B cell (primary cell): ENCODE measurements at regions not wholly inside any gene's neighbourhood (a gene's known extent, or its start where the extent isn't known, plus 50 kb on each side); places are given as distances from the start of the nearest gene placed in this dataset.

Source experiments
- ATAC-seq: fragments of 200-7000 bp; cut with Tn5 transposase; one replicate; pipeline ENCODE4 v1.10.0; 2021; ENCODE audit warnings: low read depth, mild to moderate bottlenecking, moderate number of reproducible peaks, moderate library complexity
- CTCF ChIA-PET: fragments of 350-600 bp; sonication (Branson Sonifier 250); formaldehyde crosslinking; loops from one replicate; lab custom pipeline; 2021; ENCODE audit warnings: antibody characterized with exemption, inconsistent platforms; lab: Charles Lee
- POLR2A ChIA-PET: fragments of 350-600 bp; sonication (Branson Sonifier 250); formaldehyde crosslinking; loops from one replicate; lab custom pipeline; 2021; ENCODE audit warnings: antibody characterized with exemption; lab: Charles Lee
- DNase-seq: peaks from one replicate; pipeline ENCODE4 v3.0.0; 2013
- H2AFZ ChIP-seq: 2 replicates; pipeline ENCODE4 v1.6.1; 2012; ENCODE audit warnings: mild to moderate bottlenecking, low read depth, low read length; ENCODE audit not compliant: insufficient read depth, poor library complexity, severe bottlenecking
- H3K27ac ChIP-seq, 2 donors: 1 replicate in 1 of 2; 2 replicates in 1 of 2; pipeline ENCODE4 v1.5.1; 2012 to 2013; ENCODE audit warnings: low read length in 2 of 2, mild to moderate bottlenecking in 2 of 2, moderate library complexity in 1 of 2
- H3K27me3 ChIP-seq, 4 experiments: fragments of 200-600 bp in 1 of 4; sonication (generic) in 1 of 4; replicated peaks in 1 of 4; 1 replicate in 2 of 4; 2 replicates in 2 of 4; pipeline versions ENCODE4 v1.6.1 to v1.7.0; 2013 to 2016; ENCODE audit warnings: low read length in 3 of 4, mild to moderate bottlenecking in 2 of 4, mixed read lengths in 1 of 4, moderate library complexity in 1 of 4; ENCODE audit not compliant: insufficient read depth in 4 of 4, control insufficient read depth in 3 of 4; ENCODE audit errors: control extremely low read depth in 1 of 4
- H3K36me3 ChIP-seq, 2 experiments: replicated peaks in 1 of 2; 1 replicate in 1 of 2; 2 replicates in 1 of 2; pipeline versions ENCODE4 v1.6.1 to v1.7.1; 2013; ENCODE audit warnings: low read length in 1 of 2; ENCODE audit not compliant: insufficient read depth in 2 of 2, control insufficient read depth in 1 of 2; ENCODE audit errors: control extremely low read depth in 1 of 2, extremely low read depth in 1 of 2
- H3K4me1 ChIP-seq, 2 donors: fragments of 200-600 bp in 1 of 2; sonication (generic) in 1 of 2; 1 replicate in 1 of 2; 2 replicates in 1 of 2; pipeline versions ENCODE4 v1.5.1 to v1.6.1; 2013 to 2017; ENCODE audit warnings: low read length in 2 of 2; ENCODE audit not compliant: control insufficient read depth in 2 of 2, insufficient read depth in 2 of 2
- H3K4me2 ChIP-seq: replicated peaks from 2 replicates; pipeline ENCODE3; 2012; ENCODE audit warnings: mild to moderate bottlenecking, low read depth, low read length; ENCODE audit not compliant: poor library complexity, severe bottlenecking
- H3K4me3 ChIP-seq, 5 experiments: fragments of 200-600 bp in 1 of 5; sonication (generic) in 1 of 5; 1 replicate in 3 of 5; 2 replicates in 2 of 5; pipeline versions ENCODE4 v1.5.1 to v1.7.0; 2011 to 2016; ENCODE audit warnings: low read length in 4 of 5, mild to moderate bottlenecking in 4 of 5, low read depth in 2 of 5, control low read depth in 1 of 5, moderate library complexity in 1 of 5; ENCODE audit not compliant: insufficient read depth in 1 of 5; ENCODE audit errors: control extremely low read depth in 1 of 5, extremely low read depth in 1 of 5
- H3K79me2 ChIP-seq: fragments of 200-600 bp; sonication (generic); one replicate; pipeline ENCODE4 v1.6.0; 2016; ENCODE audit warnings: low read length; ENCODE audit not compliant: control insufficient read depth, insufficient read depth
- H3K9ac ChIP-seq: fragments of 200-600 bp; sonication (generic); 2 replicates; pipeline ENCODE4 v1.6.1; 2017; ENCODE audit warnings: mild to moderate bottlenecking, low read length, moderate library complexity
- H3K9me3 ChIP-seq, 3 donors: one replicate each; pipeline versions ENCODE4 v1.6.1 to v1.7.1; 2013; ENCODE audit warnings: low read length in 2 of 3; ENCODE audit not compliant: control insufficient read depth in 2 of 3, insufficient read depth in 1 of 3; ENCODE audit errors: control extremely low read depth in 1 of 3
- H4K20me1 ChIP-seq: 2 replicates; pipeline ENCODE4 v1.6.0; 2012; ENCODE audit warnings: mild to moderate bottlenecking, low read length; ENCODE audit not compliant: insufficient read depth, control insufficient read depth, poor library complexity, severe bottlenecking
- H3K27ac Mint-ChIP-seq: one replicate; pipeline ENCODE4 v1.8.0; 2021; ENCODE audit warnings: mixed read lengths
- H3K27me3 Mint-ChIP-seq: one replicate; pipeline ENCODE4 v1.8.0; 2021; ENCODE audit warnings: mixed read lengths
- H3K4me1 Mint-ChIP-seq: one replicate; pipeline ENCODE4 v1.8.0; 2021; ENCODE audit warnings: mixed read lengths
- H3K4me3 Mint-ChIP-seq: one replicate; pipeline ENCODE4 v1.8.0; 2021; ENCODE audit warnings: mixed read lengths
- H3K9me3 Mint-ChIP-seq: one replicate; pipeline ENCODE4 v1.8.0; 2022; ENCODE audit warnings: mixed read lengths; ENCODE audit not compliant: insufficient read depth
- EZH2 ChIP-seq: IDR thresholded peaks from 2 replicates; pipeline ENCODE4 v1.6.1; 2012; ENCODE audit warnings: borderline replicate concordance, low read depth, mild to moderate bottlenecking, moderate library complexity, low read length; ENCODE audit not compliant: insufficient read depth, poor library complexity, severe bottlenecking
- WGBS: methylation state at CpG from one replicate; pipeline ENCODE4 v1.1.5; 2013; ENCODE audit warnings: missing lambda C conversion rate; ENCODE audit not compliant: insufficient coverage; 5-methylcytosine and 5-hydroxymethylcytosine counted together
- intact Hi-C: fragments of 100-400 bp; cut with micrococcal nuclease; formaldehyde crosslinking; loops from one replicate; pipeline ENCODE4 v1.10.0; 2022
- TF ChIP-seq, protein P1 (sequence below): fragments of 200-600 bp; IDR thresholded peaks from one replicate; pipeline ENCODE4 v1.8.0; 2022; ENCODE audit warnings: antibody characterized with exemption, mild to moderate bottlenecking

DNA sequence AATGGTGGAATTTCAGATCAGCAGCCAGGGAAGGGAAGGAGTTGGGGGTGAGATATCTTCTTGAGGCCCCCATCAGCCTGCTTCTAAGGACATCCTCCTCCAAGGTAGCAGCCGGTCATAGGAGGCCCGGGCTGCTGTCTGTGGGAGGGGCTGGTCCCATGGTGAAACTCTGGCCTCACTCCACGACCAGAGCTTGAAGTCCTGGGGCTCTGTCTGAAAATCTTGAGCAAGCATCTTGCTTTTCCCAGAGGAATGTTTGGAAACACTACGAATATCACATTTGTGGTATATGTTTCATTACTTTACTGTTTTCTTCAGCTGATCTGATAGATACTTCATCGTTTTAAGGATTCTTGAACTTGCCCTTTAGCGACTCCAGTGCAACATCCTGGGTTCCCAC, 103.7 kb downstream of the CTAGE1 start:
- H3K36me3 ChIP-seq = no peaks in the 10 kb centered on the region
- Mint-ChIP-seq H3K9me3 (no peaks in the 10 kb centered on the region), H3K27ac (no peak overlapping the region), H3K27me3 (no peaks in the 10 kb centered on the region), H3K4me3 (no peak overlapping the region), H3K4me1 (no peaks in the 10 kb centered on the region)
- H3K4me2 ChIP-seq = no peak overlapping the region
- H3K4me1 ChIP-seq = no peaks in the 10 kb centered on the region
- no peaks in the 10 kb centered on the region for H3K79me2 ChIP-seq
- H3K4me3 ChIP-seq = no peak overlapping the region
- H2AFZ ChIP-seq = no peak overlapping the region
- no peaks in the 10 kb centered on the region for H3K27me3 ChIP-seq
- TF ChIP-seq, protein P1, sequence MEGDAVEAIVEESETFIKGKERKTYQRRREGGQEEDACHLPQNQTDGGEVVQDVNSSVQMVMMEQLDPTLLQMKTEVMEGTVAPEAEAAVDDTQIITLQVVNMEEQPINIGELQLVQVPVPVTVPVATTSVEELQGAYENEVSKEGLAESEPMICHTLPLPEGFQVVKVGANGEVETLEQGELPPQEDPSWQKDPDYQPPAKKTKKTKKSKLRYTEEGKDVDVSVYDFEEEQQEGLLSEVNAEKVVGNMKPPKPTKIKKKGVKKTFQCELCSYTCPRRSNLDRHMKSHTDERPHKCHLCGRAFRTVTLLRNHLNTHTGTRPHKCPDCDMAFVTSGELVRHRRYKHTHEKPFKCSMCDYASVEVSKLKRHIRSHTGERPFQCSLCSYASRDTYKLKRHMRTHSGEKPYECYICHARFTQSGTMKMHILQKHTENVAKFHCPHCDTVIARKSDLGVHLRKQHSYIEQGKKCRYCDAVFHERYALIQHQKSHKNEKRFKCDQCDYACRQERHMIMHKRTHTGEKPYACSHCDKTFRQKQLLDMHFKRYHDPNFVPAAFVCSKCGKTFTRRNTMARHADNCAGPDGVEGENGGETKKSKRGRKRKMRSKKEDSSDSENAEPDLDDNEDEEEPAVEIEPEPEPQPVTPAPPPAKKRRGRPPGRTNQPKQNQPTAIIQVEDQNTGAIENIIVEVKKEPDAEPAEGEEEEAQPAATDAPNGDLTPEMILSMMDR = no peak
- no peak for TF ChIP-seq EZH2
- H3K9ac ChIP-seq = no peak overlapping the region
- no peak for ATAC-seq
- ChIA-PET POLR2A (no interaction called here), CTCF (no interaction called here)
- H3K27ac ChIP-seq = no peak overlapping the region
- no peaks in the 10 kb centered on the region for H3K9me3 ChIP-seq
- 80% methylated on average over 5 of the region's 6 CpGs for WGBS
- no peak for DNase-seq
- intact Hi-C loops = no loop called here
- no peaks in the 10 kb centered on the region for H4K20me1 ChIP-seq

DNA sequence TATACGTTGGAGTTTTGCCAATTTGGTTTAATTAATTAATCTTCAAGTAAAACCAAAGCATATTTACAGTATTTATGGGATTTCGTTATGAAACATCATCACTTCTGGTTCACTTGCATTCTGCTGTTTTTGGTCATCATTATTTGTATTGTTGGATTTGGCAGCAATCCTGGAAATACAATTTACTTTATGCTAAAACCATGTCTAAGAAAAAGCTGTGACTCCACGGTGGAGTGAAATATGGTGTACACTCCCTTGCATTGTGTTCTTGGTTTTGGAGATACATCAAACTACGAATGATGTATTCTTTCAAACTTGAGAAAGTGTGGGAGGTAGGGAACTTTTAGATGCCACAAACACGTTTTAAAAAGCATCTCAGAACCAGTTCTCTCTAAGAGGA, 106.4 kb downstream of the CTAGE1 start:
- Histone ChIP-seq H3K4me3 (no peak overlapping the region), H3K4me1 (no peaks in the 10 kb centered on the region), H3K36me3 (no peaks in the 10 kb centered on the region), H2AFZ (no peak overlapping the region), H3K79me2 (no peaks in the 10 kb centered on the region), H3K9ac (no peak overlapping the region), H4K20me1 (no peaks in the 10 kb centered on the region), H3K9me3 (no peaks in the 10 kb centered on the region), H3K4me2 (no peak overlapping the region), H3K27me3 (no peaks in the 10 kb centered on the region), H3K27ac (no peak overlapping the region)
- ATAC-seq (no peak), DNase-seq (no peak)
- no peaks in the 10 kb centered on the region for H3K27me3 Mint-ChIP-seq
- no peak overlapping the region for H3K27ac Mint-ChIP-seq
- no peaks in the 10 kb centered on the region for H3K9me3 Mint-ChIP-seq
- intact Hi-C loops = no loop called here
- no peak overlapping the region for H3K4me3 Mint-ChIP-seq
- H3K4me1 Mint-ChIP-seq = no peaks in the 10 kb centered on the region
- WGBS = 93% methylated on average over 2 of the region's 5 CpGs
- CTCF ChIA-PET = no interaction called here
- POLR2A ChIA-PET = no interaction called here
- no peak for TF ChIP-seq EZH2
- TF ChIP-seq, protein P1 = no peak
